Testis (tissue), 2 donors: ENCODE measurements at regions not wholly inside any gene's neighbourhood (a gene's known extent, or its start where the extent isn't known, plus 50 kb on each side); places are given as distances from the start of the nearest gene placed in this dataset.

Source experiments
- POLR2A ChIP-seq: fragments of 450-650 bp; IDR thresholded peaks from one replicate; pipeline ENCODE4 v1.6.1; 2017; ENCODE audit warnings: antibody characterized with exemption, mild to moderate bottlenecking, moderate library complexity
- TF ChIP-seq, protein P1 (sequence below), 3 experiments: fragments of 450-650 bp in 2 of 3; fragments of 200-600 bp in 1 of 3; sonication (generic) in 1 of 3; IDR thresholded peaks; one replicate each; pipeline ENCODE4 v1.5.1; 2016 to 2019; ENCODE audit warnings: antibody characterized with exemption in 3 of 3, mild to moderate bottlenecking in 2 of 3, moderate library complexity in 1 of 3

GRCh38 chr7:18437101-18437500 lies 58.4 kb upstream of the HDAC9 start:
- TF ChIP-seq, protein P1, sequence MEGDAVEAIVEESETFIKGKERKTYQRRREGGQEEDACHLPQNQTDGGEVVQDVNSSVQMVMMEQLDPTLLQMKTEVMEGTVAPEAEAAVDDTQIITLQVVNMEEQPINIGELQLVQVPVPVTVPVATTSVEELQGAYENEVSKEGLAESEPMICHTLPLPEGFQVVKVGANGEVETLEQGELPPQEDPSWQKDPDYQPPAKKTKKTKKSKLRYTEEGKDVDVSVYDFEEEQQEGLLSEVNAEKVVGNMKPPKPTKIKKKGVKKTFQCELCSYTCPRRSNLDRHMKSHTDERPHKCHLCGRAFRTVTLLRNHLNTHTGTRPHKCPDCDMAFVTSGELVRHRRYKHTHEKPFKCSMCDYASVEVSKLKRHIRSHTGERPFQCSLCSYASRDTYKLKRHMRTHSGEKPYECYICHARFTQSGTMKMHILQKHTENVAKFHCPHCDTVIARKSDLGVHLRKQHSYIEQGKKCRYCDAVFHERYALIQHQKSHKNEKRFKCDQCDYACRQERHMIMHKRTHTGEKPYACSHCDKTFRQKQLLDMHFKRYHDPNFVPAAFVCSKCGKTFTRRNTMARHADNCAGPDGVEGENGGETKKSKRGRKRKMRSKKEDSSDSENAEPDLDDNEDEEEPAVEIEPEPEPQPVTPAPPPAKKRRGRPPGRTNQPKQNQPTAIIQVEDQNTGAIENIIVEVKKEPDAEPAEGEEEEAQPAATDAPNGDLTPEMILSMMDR (IDR thresholded peaks at IDR 0.05): no peak
- TF ChIP-seq POLR2A: no peak
